ENCODE measurements at regions not wholly inside any gene's neighbourhood (a gene's known extent, or its start where the extent isn't known, plus 50 kb on each side); places are given as distances from the start of the nearest gene placed in this dataset.

DNA sequence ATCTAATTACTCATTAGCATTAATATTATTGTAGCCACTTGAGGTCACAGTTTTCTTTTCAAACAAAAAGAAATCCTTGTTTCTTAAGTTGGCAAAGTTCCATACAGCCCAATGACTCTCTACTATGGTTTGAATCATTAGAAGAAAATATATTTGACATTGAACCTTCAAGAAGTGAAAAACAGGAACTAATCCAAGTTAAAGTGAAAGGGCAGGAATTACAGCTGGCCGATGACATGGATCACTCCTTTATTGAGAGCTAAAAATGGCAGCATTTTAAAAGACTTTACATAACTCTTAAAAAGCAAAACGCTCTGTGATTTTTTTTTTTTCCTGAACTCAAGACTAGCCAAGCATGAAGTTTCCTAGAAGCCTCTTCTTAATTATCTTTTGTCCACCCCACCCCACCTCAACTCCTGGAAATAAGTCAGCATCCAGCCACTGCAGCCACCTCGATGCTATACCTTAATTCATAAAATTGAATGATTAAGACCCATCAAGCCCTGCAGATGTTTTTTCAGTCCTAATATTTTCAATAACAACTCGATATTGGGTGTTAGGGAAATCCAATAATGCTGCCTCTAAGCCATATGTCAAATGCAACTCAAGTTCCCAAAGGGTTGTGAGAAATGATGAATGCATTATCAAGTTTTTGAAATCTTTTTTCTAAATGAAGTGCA is 323.1 kb downstream of the HHIPL2 start:
- H3K36me3 ChIP-seq (ENCODE audit: control insufficient read depth, low read length), result no peaks in the 10 kb centered on the region
- no peak overlapping the region for H3K4me3 ChIP-seq (ENCODE audit: low read length)
- H3K9me3 ChIP-seq (ENCODE audit: control insufficient read depth, insufficient read depth, low read length), result no peaks in the 10 kb centered on the region
- no peaks in the 10 kb centered on the region for H3K27me3 ChIP-seq (ENCODE audit: control insufficient read depth, low read length)
- no peak overlapping the region for H3K4me2 ChIP-seq (ENCODE audit: low read length)
- H3K4me1 ChIP-seq (ENCODE audit: control insufficient read depth, low read length), result no peaks in the 10 kb centered on the region
- no peaks in the 10 kb centered on the region for H3F3A ChIP-seq (ENCODE audit: control insufficient read depth, insufficient read depth)
- H4K20me1 ChIP-seq (ENCODE audit: control insufficient read depth, insufficient read depth, low read depth, low read length), result no peaks in the 10 kb centered on the region
- H3K79me2 ChIP-seq (ENCODE audit: control insufficient read depth, low read length), result no peaks in the 10 kb centered on the region
- no peak overlapping the region for H3K27ac ChIP-seq (ENCODE audit: low read depth, low read length)
- TF ChIP-seq, protein P1, sequence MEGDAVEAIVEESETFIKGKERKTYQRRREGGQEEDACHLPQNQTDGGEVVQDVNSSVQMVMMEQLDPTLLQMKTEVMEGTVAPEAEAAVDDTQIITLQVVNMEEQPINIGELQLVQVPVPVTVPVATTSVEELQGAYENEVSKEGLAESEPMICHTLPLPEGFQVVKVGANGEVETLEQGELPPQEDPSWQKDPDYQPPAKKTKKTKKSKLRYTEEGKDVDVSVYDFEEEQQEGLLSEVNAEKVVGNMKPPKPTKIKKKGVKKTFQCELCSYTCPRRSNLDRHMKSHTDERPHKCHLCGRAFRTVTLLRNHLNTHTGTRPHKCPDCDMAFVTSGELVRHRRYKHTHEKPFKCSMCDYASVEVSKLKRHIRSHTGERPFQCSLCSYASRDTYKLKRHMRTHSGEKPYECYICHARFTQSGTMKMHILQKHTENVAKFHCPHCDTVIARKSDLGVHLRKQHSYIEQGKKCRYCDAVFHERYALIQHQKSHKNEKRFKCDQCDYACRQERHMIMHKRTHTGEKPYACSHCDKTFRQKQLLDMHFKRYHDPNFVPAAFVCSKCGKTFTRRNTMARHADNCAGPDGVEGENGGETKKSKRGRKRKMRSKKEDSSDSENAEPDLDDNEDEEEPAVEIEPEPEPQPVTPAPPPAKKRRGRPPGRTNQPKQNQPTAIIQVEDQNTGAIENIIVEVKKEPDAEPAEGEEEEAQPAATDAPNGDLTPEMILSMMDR (IDR thresholded peaks at IDR 0.05; ENCODE audit: low read depth, low read length, poor library complexity, severe bottlenecking), result no peak
- TF ChIP-seq EZH2phosphoT487 (IDR thresholded peaks at IDR 0.05; ENCODE audit: borderline replicate concordance, low read length), result no peak
- H3K9me2 ChIP-seq (replicated peaks; ENCODE audit: control insufficient read depth, low read length), result no peaks in the 10 kb centered on the region

DNA sequence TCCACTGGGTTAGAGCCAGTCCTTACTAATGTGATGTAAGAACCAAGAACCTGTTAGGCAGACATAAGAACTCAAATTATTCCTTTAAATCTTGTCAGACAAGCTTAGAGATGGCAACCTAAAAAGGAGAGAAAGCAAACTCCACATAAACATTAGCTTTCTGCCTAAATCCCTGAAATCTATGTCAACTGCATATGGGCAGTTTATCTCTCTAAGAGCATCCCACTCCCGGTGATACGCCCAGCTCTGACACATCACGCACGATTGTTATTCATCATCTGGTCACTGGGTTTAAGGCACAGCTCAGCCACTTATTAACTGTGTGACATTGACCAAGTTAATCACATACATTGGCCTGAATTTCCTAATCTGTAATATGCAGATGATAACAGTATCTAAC is 323.7 kb downstream of the HHIPL2 start:
- Histone ChIP-seq H3K27ac (ENCODE audit: low read depth, low read length) (no peak overlapping the region), H3K9me2 (replicated peaks; ENCODE audit: control insufficient read depth, low read length) (no peaks in the 10 kb centered on the region), H3K9me3 (ENCODE audit: control insufficient read depth, insufficient read depth, low read length) (no peaks in the 10 kb centered on the region), H3F3A (ENCODE audit: control insufficient read depth, insufficient read depth) (no peaks in the 10 kb centered on the region), H3K4me2 (ENCODE audit: low read length) (no peak overlapping the region), H3K4me3 (ENCODE audit: low read length) (no peak overlapping the region), H3K4me1 (ENCODE audit: control insufficient read depth, low read length) (no peaks in the 10 kb centered on the region), H3K27me3 (ENCODE audit: control insufficient read depth, low read length) (no peaks in the 10 kb centered on the region), H3K36me3 (ENCODE audit: control insufficient read depth, low read length) (no peaks in the 10 kb centered on the region), H4K20me1 (ENCODE audit: control insufficient read depth, insufficient read depth, low read depth, low read length) (no peaks in the 10 kb centered on the region), H3K79me2 (ENCODE audit: control insufficient read depth, low read length) (no peaks in the 10 kb centered on the region)
- TF ChIP-seq, protein P1 (IDR thresholded peaks at IDR 0.05; ENCODE audit: low read depth, low read length, poor library complexity, severe bottlenecking), result no peak
- no peak for TF ChIP-seq EZH2phosphoT487 (IDR thresholded peaks at IDR 0.05; ENCODE audit: borderline replicate concordance, low read length)

DNA sequence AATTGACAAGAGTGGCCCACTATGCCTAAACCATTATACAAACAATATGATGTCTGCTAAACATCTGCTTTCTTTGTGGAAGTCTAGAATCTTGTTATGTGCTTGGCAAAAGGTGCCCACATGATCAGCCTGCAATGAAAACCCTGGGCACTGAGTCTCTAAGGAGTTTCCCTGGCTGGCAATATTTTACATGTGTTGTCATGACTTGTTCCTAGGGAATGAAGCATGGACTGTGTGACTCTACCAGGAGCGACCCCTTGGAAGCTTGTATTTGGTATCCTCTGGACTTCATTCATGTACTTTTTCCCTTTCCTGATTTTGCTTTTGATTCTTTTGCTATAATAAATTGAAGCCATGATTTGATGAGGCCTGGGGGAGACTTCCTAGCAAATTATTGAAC is 324.9 kb downstream of the HHIPL2 start:
- H3K4me2 ChIP-seq (ENCODE audit: low read length), result no peak overlapping the region
- no peaks in the 10 kb centered on the region for H3K9me3 ChIP-seq (ENCODE audit: control insufficient read depth, insufficient read depth, low read length)
- H3K27ac ChIP-seq (ENCODE audit: low read depth, low read length), result no peak overlapping the region
- H3K4me3 ChIP-seq (ENCODE audit: low read length), result no peak overlapping the region
- no peaks in the 10 kb centered on the region for H3K4me1 ChIP-seq (ENCODE audit: control insufficient read depth, low read length)
- no peaks in the 10 kb centered on the region for H3K27me3 ChIP-seq (ENCODE audit: control insufficient read depth, low read length)
- H3K36me3 ChIP-seq (ENCODE audit: control insufficient read depth, low read length), result no peaks in the 10 kb centered on the region
- no peaks in the 10 kb centered on the region for H4K20me1 ChIP-seq (ENCODE audit: control insufficient read depth, insufficient read depth, low read depth, low read length)
- H3F3A ChIP-seq (ENCODE audit: control insufficient read depth, insufficient read depth), result no peaks in the 10 kb centered on the region
- H3K79me2 ChIP-seq (ENCODE audit: control insufficient read depth, low read length), result no peaks in the 10 kb centered on the region
- H3K9me2 ChIP-seq (replicated peaks; ENCODE audit: control insufficient read depth, low read length), result no peaks in the 10 kb centered on the region
- no peak for TF ChIP-seq EZH2phosphoT487 (IDR thresholded peaks at IDR 0.05; ENCODE audit: borderline replicate concordance, low read length)
- TF ChIP-seq, protein P1 (IDR thresholded peaks at IDR 0.05; ENCODE audit: low read depth, low read length, poor library complexity, severe bottlenecking), result no peak
